D721Med (cell line): ENCODE measurements at regions not wholly inside any gene's neighbourhood (a gene's known extent, or its start where the extent isn't known, plus 50 kb on each side); places are given as distances from the start of the nearest gene placed in this dataset.
"Not testable (repeated sequence)": the region's sequence is repeated elsewhere in the genome, so short reads cannot be mapped to it uniquely, and the experiment has no call there.

ENCODE experiments used
- DNase-seq: peaks from one replicate; pipeline ENCODE4 v3.0.0; 2011; ENCODE audit warnings: low spot score; ENCODE audit not compliant: insufficient read length
- FAIRE-seq: peaks from 2 replicates; lab custom pipeline; 2011; peaks lifted over from hg19 to GRCh38; lab: Jason Lieb, UNC
- CTCF ChIP-seq: IDR thresholded peaks from 2 replicates; pipeline ENCODE4 v1.5.1; 2012; ENCODE audit warnings: mild to moderate bottlenecking, control low read depth; ENCODE audit not compliant: insufficient read depth; ENCODE audit errors: missing control alignments

GRCh38 chr1:118558933-118559332 is 373.9 kb upstream of the SPAG17 start:
- TF ChIP-seq CTCF: no peak
- FAIRE-seq (no peak), DNase-seq (no peak)

GRCh38 chr1:118556936-118557335 is 371.9 kb upstream of the SPAG17 start:
- no peak for FAIRE-seq
- no peak for DNase-seq
- TF ChIP-seq CTCF: no peak

GRCh38 chr1:118555638-118556037 is 370.6 kb upstream of the SPAG17 start:
- DNase-seq (no peak), FAIRE-seq (no peak)
- TF ChIP-seq CTCF: no peak

GRCh38 chr1:118535901-118536300 is 350.9 kb upstream of the SPAG17 start:
- no peak for TF ChIP-seq CTCF
- DNase-seq (no peak), FAIRE-seq (no peak)

GRCh38 chr1:118511922-118512321 is 326.9 kb upstream of the SPAG17 start:
- not testable (repeated sequence) for DNase-seq, FAIRE-seq

GRCh38 chr1:118504867-118505266 is 319.8 kb upstream of the SPAG17 start:
- FAIRE-seq: no peak
- DNase-seq: no peak
- TF ChIP-seq CTCF: no peak

GRCh38 chr1:118504221-118504644 is 319.2 kb upstream of the SPAG17 start:
- no peak for TF ChIP-seq CTCF
- FAIRE-seq (no peak), DNase-seq (no peak)

- DNase-seq (no peak), FAIRE-seq (no peak)
- no peak for TF ChIP-seq CTCF
These were observed 318.7 kb upstream of the SPAG17 start for GRCh38 chr1:118503752-118504151.
